Liver (tissue), 6 donors: ENCODE measurements at regions not wholly inside any gene's neighbourhood (a gene's known extent, or its start where the extent isn't known, plus 50 kb on each side); places are given as distances from the start of the nearest gene placed in this dataset.
"Not testable (repeated sequence)": the region's sequence is repeated elsewhere in the genome, so short reads cannot be mapped to it uniquely, and the experiment has no call there.

Source experiments
- DNase-seq: peaks from one replicate; pipeline ENCODE4 v3.0.0-alpha.2; 2017; ENCODE audit warnings: low spot score
- H3K27ac ChIP-seq, 2 donors: one replicate each; pipeline ENCODE4 v1.7.0; 2013; ENCODE audit warnings: inconsistent platforms in 2 of 2, low read length in 2 of 2, control low read depth in 1 of 2, low read depth in 1 of 2, mild to moderate bottlenecking in 1 of 2
- H3K27me3 ChIP-seq, 4 donors: one replicate each; pipeline versions ENCODE4 v1.6.1 to v1.7.0; 2013; ENCODE audit warnings: low read length in 3 of 4, inconsistent platforms in 1 of 4, mild to moderate bottlenecking in 1 of 4, moderate library complexity in 1 of 4; ENCODE audit not compliant: control insufficient read depth in 4 of 4, insufficient read depth in 4 of 4
- H3K36me3 ChIP-seq, 4 donors: one replicate each; pipeline versions ENCODE4 v1.6.1 to v1.7.0; 2013; ENCODE audit warnings: low read length in 3 of 4, mild to moderate bottlenecking in 3 of 4, low read depth in 1 of 4, moderate library complexity in 1 of 4; ENCODE audit not compliant: control insufficient read depth in 4 of 4, insufficient read depth in 3 of 4
- H3K4me1 ChIP-seq, 4 donors: one replicate each; pipeline versions ENCODE4 v1.6.1 to v1.7.0; 2013; ENCODE audit warnings: low read length in 3 of 4, mild to moderate bottlenecking in 3 of 4, moderate library complexity in 1 of 4; ENCODE audit not compliant: control insufficient read depth in 4 of 4, insufficient read depth in 4 of 4
- H3K4me3 ChIP-seq, 3 donors: one replicate each; pipeline versions ENCODE4 v1.6.1 to v1.7.0; 2013; ENCODE audit warnings: low read length in 3 of 3, control low read depth in 1 of 3, low read depth in 1 of 3, mild to moderate bottlenecking in 1 of 3
- H3K9ac ChIP-seq, 2 donors: one replicate each; pipeline ENCODE4 v1.7.0; 2013; ENCODE audit warnings: low read length in 2 of 2, mild to moderate bottlenecking in 2 of 2, moderate library complexity in 2 of 2, control low read depth in 1 of 2, low read depth in 1 of 2
- H3K9me3 ChIP-seq, 4 donors: one replicate each; pipeline versions ENCODE4 v1.6.1 to v1.7.0; 2013; ENCODE audit warnings: low read length in 3 of 4; ENCODE audit not compliant: control insufficient read depth in 4 of 4
- WGBS: extraction: QIAGEN DNeasy Blood & Tissue Kit; methylation state at CpG from one replicate; pipeline ENCODE4 v1.1.7; 2013; 5-methylcytosine and 5-hydroxymethylcytosine counted together
- donor health status: healthy.
- donor health status: healthy.
- donor health status: healthy.

GRCh38 chr6:60367800-60368199 is 1918.2 kb downstream of the KHDRBS2 start:
- H3K4me3 ChIP-seq, H3K4me1 ChIP-seq, H3K9me3 ChIP-seq, H3K27me3 ChIP-seq, H3K36me3 ChIP-seq, H3K9ac ChIP-seq, H3K27ac ChIP-seq, DNase-seq: not testable (repeated sequence)
- 88% methylated on average over 5 of the region's 5 CpGs for WGBS

GRCh38 chr6:60365901-60366300 is 1920.1 kb downstream of the KHDRBS2 start:
- H3K36me3 ChIP-seq, H3K4me3 ChIP-seq, H3K9me3 ChIP-seq, DNase-seq, H3K27me3 ChIP-seq, H3K4me1 ChIP-seq, H3K9ac ChIP-seq, H3K27ac ChIP-seq: not testable (repeated sequence)

DNA sequence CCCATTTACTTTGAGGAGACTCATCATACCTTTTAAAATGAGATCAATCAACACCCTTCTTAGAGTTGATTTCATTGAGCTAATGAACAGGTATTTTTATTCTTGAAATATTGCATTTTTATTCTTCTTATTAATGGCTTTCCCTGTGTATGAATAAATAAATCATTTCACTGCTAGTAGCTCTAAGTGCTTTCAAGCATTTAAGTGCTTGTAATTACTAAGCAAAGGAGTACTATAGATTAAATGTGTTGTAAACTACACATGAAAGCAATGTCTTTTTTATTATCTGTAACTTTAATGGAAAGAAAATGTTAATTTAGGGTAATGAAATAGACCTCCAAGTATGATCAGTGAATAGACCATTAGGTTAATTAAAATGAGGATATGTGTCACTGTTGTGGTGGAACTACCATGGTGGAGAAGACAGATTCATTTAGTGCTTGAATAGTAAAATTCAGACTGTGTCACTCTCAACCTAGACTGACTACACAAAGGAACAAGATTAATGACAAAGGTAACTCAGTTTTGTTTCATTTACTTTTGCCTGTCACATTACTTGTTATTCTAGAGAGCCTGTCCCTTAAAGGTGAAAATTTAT is 1943.5 kb downstream of the KHDRBS2 start:
- DNase-seq, H3K27ac ChIP-seq, H3K4me1 ChIP-seq, H3K27me3 ChIP-seq, H3K36me3 ChIP-seq, H3K4me3 ChIP-seq, H3K9me3 ChIP-seq, H3K9ac ChIP-seq: not testable (repeated sequence)

DNA sequence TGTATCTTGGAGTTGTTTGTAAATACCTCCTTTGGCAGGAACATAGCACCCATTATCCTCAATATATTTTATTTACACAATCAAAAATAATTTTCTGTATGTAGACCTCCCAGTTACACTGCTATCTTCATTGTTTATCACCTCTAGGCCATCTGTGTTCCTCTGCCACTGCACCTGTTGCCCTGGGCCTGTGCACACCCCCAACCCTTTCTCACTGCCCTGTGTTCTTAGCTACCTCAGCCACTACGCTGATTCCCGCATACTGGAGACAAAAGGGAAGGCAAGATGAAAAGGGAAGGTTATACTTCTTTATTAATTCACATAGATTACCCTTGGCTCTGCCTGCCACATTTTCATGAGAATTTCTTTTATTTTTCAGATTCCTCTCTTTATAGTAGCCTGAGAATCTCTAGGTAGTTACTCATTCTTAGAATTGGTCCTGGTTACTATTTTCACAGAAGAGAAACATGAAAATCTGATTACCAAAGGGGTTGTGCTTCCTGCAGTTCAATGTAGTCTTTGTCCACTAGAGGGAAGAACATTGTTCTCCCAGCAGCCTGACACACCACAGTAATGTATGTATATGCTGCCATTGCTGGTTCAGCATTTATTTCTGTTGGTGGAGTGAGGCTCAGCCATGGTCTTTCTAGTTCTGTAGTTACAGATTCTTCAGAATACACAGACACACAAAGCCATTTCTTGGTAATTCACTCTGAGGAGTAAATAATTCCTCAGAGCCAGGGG is 1947.5 kb downstream of the KHDRBS2 start:
- not testable (repeated sequence) for H3K4me1 ChIP-seq, H3K9ac ChIP-seq, H3K27me3 ChIP-seq, H3K4me3 ChIP-seq, DNase-seq, H3K27ac ChIP-seq, H3K36me3 ChIP-seq, H3K9me3 ChIP-seq
- 95% methylated on average over 2 of the region's 2 CpGs for WGBS

DNA sequence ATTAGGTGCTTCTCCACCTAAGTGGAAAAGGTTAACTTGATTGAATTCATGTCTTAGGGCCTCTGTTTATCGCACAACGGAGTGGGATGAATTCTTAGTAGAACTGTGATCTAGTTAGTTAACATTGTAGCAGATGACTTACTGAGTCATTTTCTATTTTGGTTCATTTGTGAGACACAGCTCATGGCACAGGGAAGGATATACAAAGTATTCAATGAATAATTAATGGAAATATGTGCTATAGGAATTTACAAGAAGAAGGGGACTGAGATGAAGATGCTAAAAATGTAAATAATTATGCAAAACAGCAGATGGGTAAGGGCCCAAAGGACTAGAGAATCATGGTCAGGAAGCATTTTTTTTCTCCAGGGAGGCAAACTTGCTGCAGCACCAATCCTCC is 1950.9 kb downstream of the KHDRBS2 start:
- not testable (repeated sequence) for H3K4me1 ChIP-seq, H3K9ac ChIP-seq, H3K27me3 ChIP-seq, H3K27ac ChIP-seq, H3K4me3 ChIP-seq, H3K9me3 ChIP-seq, DNase-seq, H3K36me3 ChIP-seq
- 92% methylated on average over 2 of the region's 2 CpGs for WGBS

DNA sequence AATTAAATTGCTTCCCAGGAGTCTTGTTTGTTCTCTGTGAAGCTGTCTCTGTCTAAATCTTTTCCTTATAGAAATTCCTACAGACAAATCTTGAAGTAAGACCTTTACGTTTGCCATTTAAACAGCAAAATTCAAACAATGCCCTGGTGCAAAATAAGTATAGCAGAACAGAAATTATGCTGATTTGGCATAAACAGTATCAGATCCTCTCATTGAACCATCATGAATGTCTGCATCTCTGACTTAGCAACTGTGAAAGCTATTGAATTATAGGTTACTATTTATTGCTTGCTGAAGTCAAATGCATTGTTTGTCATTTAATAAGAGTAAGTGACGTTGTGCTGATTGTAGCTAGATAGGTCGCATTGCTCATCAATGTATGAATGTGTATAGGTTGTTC is 1952.3 kb downstream of the KHDRBS2 start:
- H3K4me3 ChIP-seq, H3K4me1 ChIP-seq, H3K9me3 ChIP-seq, H3K9ac ChIP-seq, H3K36me3 ChIP-seq, DNase-seq, H3K27me3 ChIP-seq, H3K27ac ChIP-seq: not testable (repeated sequence)
- 75% methylated on average over 3 of the region's 3 CpGs for WGBS

GRCh38 chr6:60308939-60309338 is 1977.1 kb downstream of the KHDRBS2 start:
- H3K36me3 ChIP-seq, DNase-seq, H3K9me3 ChIP-seq, H3K9ac ChIP-seq, H3K27me3 ChIP-seq, H3K4me1 ChIP-seq, H3K27ac ChIP-seq, H3K4me3 ChIP-seq: not testable (repeated sequence)
- 78% methylated on average over 2 of the region's 2 CpGs for WGBS
